ENCODE measurements at regions not wholly inside any gene's neighbourhood (a gene's known extent, or its start where the extent isn't known, plus 50 kb on each side); places are given as distances from the start of the nearest gene placed in this dataset.

GRCh38 chr1:164475834-164476233 is 83.2 kb upstream of the PBX1 start:
- DNase-seq: no peak
- Histone ChIP-seq H3K27ac (no peak overlapping the region), H3K36me3 (no peaks in the 10 kb centered on the region), H3K4me3 (no peak overlapping the region), H3K4me1 (no peaks in the 10 kb centered on the region), H3K9me3 (no peaks in the 10 kb centered on the region), H3K27me3 (no peaks in the 10 kb centered on the region)
- no peak for ATAC-seq (ENCODE audit: low FRiP score in 2 of 2)
- WGBS, 2 donors: 90 to 91% methylated on average over 7 of the region's 7 CpGs
- TF ChIP-seq POLR2A (IDR thresholded peaks at IDR 0.05) (no peak), CTCF (IDR thresholded peaks at IDR 0.05) (no peak), POLR2AphosphoS5 (IDR thresholded peaks at IDR 0.05) (no peak), EP300 (IDR thresholded peaks at IDR 0.05) (no peak)

- no peak for DNase-seq
- TF ChIP-seq POLR2AphosphoS5 (IDR thresholded peaks at IDR 0.05) (no peak), CTCF (IDR thresholded peaks at IDR 0.05) (no peak), EP300 (IDR thresholded peaks at IDR 0.05) (no peak), POLR2A (IDR thresholded peaks at IDR 0.05) (no peak)
- H3K36me3 ChIP-seq: no peaks in the 10 kb centered on the region
- H3K4me3 ChIP-seq: no peak overlapping the region
- no peak overlapping the region for H3K27ac ChIP-seq
- no peak for ATAC-seq (ENCODE audit: low FRiP score in 2 of 2)
- no peaks in the 10 kb centered on the region for H3K27me3 ChIP-seq
- WGBS, 2 donors: 87 to 88% methylated on average over 4 of the region's 4 CpGs
- H3K9me3 ChIP-seq: no peaks in the 10 kb centered on the region
- no peaks in the 10 kb centered on the region for H3K4me1 ChIP-seq
Measured at GRCh38 chr1:164477343-164477742, 81.6 kb upstream of the PBX1 start.

- Histone ChIP-seq H3K27me3 (no peaks in the 10 kb centered on the region), H3K4me3 (no peak overlapping the region), H3K9me3 (no peaks in the 10 kb centered on the region), H3K27ac (no peak overlapping the region), H3K4me1 (no peaks in the 10 kb centered on the region), H3K36me3 (no peaks in the 10 kb centered on the region)
- TF ChIP-seq EP300 (IDR thresholded peaks at IDR 0.05): no peak
- TF ChIP-seq CTCF (IDR thresholded peaks at IDR 0.05): no peak
- TF ChIP-seq POLR2A (IDR thresholded peaks at IDR 0.05): no peak
- no peak for TF ChIP-seq POLR2AphosphoS5 (IDR thresholded peaks at IDR 0.05)
- ATAC-seq (ENCODE audit: low FRiP score in 2 of 2) (no peak), DNase-seq (no peak)
- 41 to 67% methylated on average over 1 of the region's 1 CpG for WGBS, 2 donors
Measured at GRCh38 chr1:164479242-164479641, 79.7 kb upstream of the PBX1 start.

- ATAC-seq (ENCODE audit: low FRiP score in 2 of 2) (no peak), DNase-seq (no peak)
- H3K27me3 ChIP-seq: no peaks in the 10 kb centered on the region
- TF ChIP-seq POLR2A (IDR thresholded peaks at IDR 0.05): no peak
- TF ChIP-seq POLR2AphosphoS5 (IDR thresholded peaks at IDR 0.05): no peak
- TF ChIP-seq CTCF (IDR thresholded peaks at IDR 0.05): no peak
- no peak for TF ChIP-seq EP300 (IDR thresholded peaks at IDR 0.05)
- no peaks in the 10 kb centered on the region for H3K9me3 ChIP-seq
- no peak overlapping the region for H3K27ac ChIP-seq
- no peak overlapping the region for H3K4me3 ChIP-seq
- no peaks in the 10 kb centered on the region for H3K4me1 ChIP-seq
- H3K36me3 ChIP-seq: no peaks in the 10 kb centered on the region
- WGBS, 2 donors: 86 to 100% methylated on average over 1 of the region's 1 CpG
Measured at GRCh38 chr1:164480285-164480907, 78.6 kb upstream of the PBX1 start.

GRCh38 chr1:164495905-164496304 is 63.1 kb upstream of the PBX1 start:
- no peak for DNase-seq
- 73 to 86% methylated on average over 3 of the region's 3 CpGs for WGBS, 2 donors
- TF ChIP-seq CTCF (IDR thresholded peaks at IDR 0.05): no peak
- TF ChIP-seq EP300 (IDR thresholded peaks at IDR 0.05): no peak
- TF ChIP-seq POLR2AphosphoS5 (IDR thresholded peaks at IDR 0.05): no peak
- TF ChIP-seq POLR2A (IDR thresholded peaks at IDR 0.05): no peak

More at GRCh38 chr1:164495905-164496304, 63.1 kb upstream of the PBX1 start:
- no peak overlapping the region for H3K27ac ChIP-seq
- no peaks in the 10 kb centered on the region for H3K4me1 ChIP-seq
- H3K4me3 ChIP-seq: no peak overlapping the region
- no peaks in the 10 kb centered on the region for H3K36me3 ChIP-seq
- ATAC-seq (ENCODE audit: low FRiP score in 2 of 2): no peak
- H3K27me3 ChIP-seq: no peaks in the 10 kb centered on the region
- no peaks in the 10 kb centered on the region for H3K9me3 ChIP-seq

All from upper lobe of left lung (tissue), 6 donors.